Endothelial cell (in vitro differentiated cells): ENCODE measurements at regions not wholly inside any gene's neighbourhood (a gene's known extent, or its start where the extent isn't known, plus 50 kb on each side); places are given as distances from the start of the nearest gene placed in this dataset.

Experiments used
- DNase-seq: peaks from one replicate; pipeline ENCODE4 v3.0.0; 2021; ENCODE audit warnings: low spot score
- H3K27ac Mint-ChIP-seq: one replicate; pipeline ENCODE4 v1.8.0; 2021; ENCODE audit warnings: mixed read lengths, inconsistent platforms; ENCODE audit not compliant: unreplicated experiment
- H3K27me3 Mint-ChIP-seq: one replicate; pipeline ENCODE4 v1.8.0; 2021; ENCODE audit warnings: mild to moderate bottlenecking, moderate library complexity, mixed read lengths, inconsistent platforms; ENCODE audit not compliant: unreplicated experiment
- H3K36me3 Mint-ChIP-seq: one replicate; pipeline ENCODE4 v1.8.0; 2021; ENCODE audit warnings: mild to moderate bottlenecking, low read depth, mixed read lengths, inconsistent platforms; ENCODE audit not compliant: unreplicated experiment
- H3K4me1 Mint-ChIP-seq: one replicate; pipeline ENCODE4 v1.8.0; 2021; ENCODE audit warnings: mild to moderate bottlenecking, mixed read lengths, inconsistent platforms; ENCODE audit not compliant: unreplicated experiment
- H3K4me3 Mint-ChIP-seq: one replicate; pipeline ENCODE4 v1.8.0; 2021; ENCODE audit warnings: mild to moderate bottlenecking, mixed read lengths, inconsistent platforms; ENCODE audit not compliant: unreplicated experiment
- H3K9me3 Mint-ChIP-seq: one replicate; pipeline ENCODE4 v1.8.0; 2021; ENCODE audit warnings: mixed read lengths, inconsistent platforms; ENCODE audit not compliant: unreplicated experiment
- TF ChIP-seq, protein P1 (sequence below): fragments of 200-600 bp; sonication (generic); IDR thresholded peaks from one replicate; pipeline ENCODE4 v1.5.0; 2021; ENCODE audit warnings: antibody characterized with exemption; ENCODE audit not compliant: unreplicated experiment

DNA sequence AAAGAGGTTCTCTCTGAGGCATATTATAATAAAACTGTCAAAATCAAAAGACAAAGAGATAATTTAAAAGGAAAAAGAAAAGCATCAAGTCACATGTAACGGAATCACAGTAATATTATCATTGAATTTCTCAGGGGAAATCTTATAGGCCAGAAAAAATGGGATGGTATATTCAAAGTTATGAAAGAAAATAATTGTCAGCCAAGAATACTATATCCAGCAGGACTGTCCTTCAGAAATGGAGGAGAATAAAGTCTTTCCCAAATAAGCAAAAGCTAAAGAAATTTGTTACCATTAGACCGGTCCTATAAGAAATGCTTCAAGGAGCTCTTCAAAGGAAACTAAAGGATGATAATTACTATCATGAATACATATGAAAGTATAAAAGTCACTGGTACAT lies 342.0 kb upstream of the GRAMD2B start:
- H3K4me3 Mint-ChIP-seq, result no peak overlapping the region
- TF ChIP-seq, protein P1, sequence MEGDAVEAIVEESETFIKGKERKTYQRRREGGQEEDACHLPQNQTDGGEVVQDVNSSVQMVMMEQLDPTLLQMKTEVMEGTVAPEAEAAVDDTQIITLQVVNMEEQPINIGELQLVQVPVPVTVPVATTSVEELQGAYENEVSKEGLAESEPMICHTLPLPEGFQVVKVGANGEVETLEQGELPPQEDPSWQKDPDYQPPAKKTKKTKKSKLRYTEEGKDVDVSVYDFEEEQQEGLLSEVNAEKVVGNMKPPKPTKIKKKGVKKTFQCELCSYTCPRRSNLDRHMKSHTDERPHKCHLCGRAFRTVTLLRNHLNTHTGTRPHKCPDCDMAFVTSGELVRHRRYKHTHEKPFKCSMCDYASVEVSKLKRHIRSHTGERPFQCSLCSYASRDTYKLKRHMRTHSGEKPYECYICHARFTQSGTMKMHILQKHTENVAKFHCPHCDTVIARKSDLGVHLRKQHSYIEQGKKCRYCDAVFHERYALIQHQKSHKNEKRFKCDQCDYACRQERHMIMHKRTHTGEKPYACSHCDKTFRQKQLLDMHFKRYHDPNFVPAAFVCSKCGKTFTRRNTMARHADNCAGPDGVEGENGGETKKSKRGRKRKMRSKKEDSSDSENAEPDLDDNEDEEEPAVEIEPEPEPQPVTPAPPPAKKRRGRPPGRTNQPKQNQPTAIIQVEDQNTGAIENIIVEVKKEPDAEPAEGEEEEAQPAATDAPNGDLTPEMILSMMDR, result no peak
- no peaks in the 10 kb centered on the region for H3K27me3 Mint-ChIP-seq
- no peak overlapping the region for H3K27ac Mint-ChIP-seq
- no peaks in the 10 kb centered on the region for H3K36me3 Mint-ChIP-seq
- no peaks in the 10 kb centered on the region for H3K9me3 Mint-ChIP-seq
- no peaks in the 10 kb centered on the region for H3K4me1 Mint-ChIP-seq
- DNase-seq, result no peak

DNA sequence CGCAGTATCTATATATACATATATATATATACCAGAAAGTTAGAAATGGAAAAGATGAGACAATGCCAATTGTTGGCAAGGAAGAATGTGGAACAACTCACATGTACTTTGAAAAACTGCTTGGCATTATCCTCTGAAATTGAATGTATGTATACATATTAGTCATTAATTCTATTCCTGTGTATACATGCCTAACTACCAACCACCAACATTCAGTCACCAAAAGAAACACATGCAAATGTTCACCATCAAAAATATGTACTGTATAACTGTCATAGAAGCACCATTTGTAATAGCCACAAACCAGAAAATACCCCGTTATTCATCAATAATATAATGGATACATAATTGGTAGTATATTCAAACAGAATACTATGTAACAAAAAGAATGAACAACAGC lies 330.2 kb upstream of the GRAMD2B start:
- Mint-ChIP-seq H3K27me3 (no peaks in the 10 kb centered on the region), H3K36me3 (peaks cover 4% of the 10 kb centered on the region), H3K9me3 (no peaks in the 10 kb centered on the region), H3K4me1 (no peaks in the 10 kb centered on the region), H3K27ac (no peak overlapping the region), H3K4me3 (no peak overlapping the region)
- DNase-seq, result no peak
- TF ChIP-seq, protein P1, result no peak

DNA sequence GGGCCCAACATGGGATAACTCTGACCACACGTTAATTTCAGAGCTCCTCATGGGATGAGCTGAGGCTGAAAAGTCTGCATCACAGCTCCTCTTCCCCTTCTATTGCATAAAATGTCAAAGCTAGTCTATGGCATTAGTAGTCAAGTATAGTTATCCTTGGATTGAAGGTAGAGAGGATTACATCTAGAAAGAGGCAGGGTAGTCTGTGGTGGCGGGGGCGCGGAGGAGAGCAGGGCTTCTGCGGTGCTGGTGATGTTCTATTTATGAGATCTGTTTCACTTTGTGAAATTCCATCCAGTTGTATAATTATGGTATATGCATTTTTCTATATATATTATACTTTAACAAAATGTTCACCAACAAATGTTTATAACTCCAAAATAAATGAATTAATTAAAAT lies 329.5 kb upstream of the GRAMD2B start:
- peaks cover 2% of the 10 kb centered on the region for H3K36me3 Mint-ChIP-seq
- no peak overlapping the region for H3K27ac Mint-ChIP-seq
- H3K4me3 Mint-ChIP-seq, result no peak overlapping the region
- DNase-seq, result no peak
- no peaks in the 10 kb centered on the region for H3K9me3 Mint-ChIP-seq
- TF ChIP-seq, protein P1, result no peak
- H3K4me1 Mint-ChIP-seq, result no peaks in the 10 kb centered on the region
- H3K27me3 Mint-ChIP-seq, result no peaks in the 10 kb centered on the region

DNA sequence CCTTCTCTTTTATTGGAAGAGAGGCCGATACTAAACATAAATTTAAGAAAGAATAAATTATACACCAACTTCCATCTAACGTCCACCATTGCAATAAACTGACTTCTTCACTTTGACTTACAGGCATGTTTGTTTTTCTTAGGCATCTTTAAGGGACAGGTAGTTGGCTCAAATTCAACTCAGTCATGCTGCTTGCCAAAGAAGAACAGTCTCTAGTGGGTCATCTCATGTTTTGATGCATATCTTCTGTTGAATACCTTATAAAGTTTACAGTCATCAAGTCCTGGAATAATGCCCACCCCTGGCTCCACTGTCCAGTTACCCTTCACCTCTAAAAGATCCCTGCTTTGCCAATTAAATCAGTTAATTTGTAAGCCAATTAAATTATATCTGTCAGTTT lies 328.2 kb upstream of the GRAMD2B start:
- H3K4me3 Mint-ChIP-seq, result no peak overlapping the region
- no peaks in the 10 kb centered on the region for H3K27me3 Mint-ChIP-seq
- TF ChIP-seq, protein P1, result no peak
- no peaks in the 10 kb centered on the region for H3K9me3 Mint-ChIP-seq
- H3K4me1 Mint-ChIP-seq, result no peaks in the 10 kb centered on the region
- no peak overlapping the region for H3K27ac Mint-ChIP-seq
- H3K36me3 Mint-ChIP-seq, result no peaks in the 10 kb centered on the region
- DNase-seq, result no peak

DNA sequence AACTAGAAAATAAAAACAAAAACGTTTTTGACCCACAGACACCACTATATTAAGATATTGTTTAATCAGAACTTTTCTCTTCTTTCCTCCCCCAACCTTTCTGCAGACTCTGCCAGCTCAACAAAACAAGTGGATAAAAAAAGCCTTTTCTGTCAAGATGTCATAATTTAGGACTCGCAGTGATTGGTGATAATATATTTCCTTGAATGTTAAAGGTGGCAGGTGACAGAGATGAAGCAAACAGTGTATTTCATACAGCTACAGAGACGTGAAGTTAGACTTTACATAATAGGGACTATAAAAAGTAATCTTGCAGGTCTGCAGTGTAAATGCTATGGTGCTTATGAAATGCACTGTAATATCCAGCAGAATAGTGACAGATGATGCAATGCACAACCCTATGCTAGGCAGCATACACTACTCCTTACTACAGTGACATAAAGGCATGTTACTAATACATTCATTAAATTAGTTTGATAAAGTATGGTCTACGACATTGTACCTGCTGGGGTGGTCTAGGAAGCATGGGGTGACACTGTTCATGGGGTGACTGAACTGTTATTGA lies 326.7 kb upstream of the GRAMD2B start:
- no peak overlapping the region for H3K4me3 Mint-ChIP-seq
- H3K36me3 Mint-ChIP-seq, result no peaks in the 10 kb centered on the region

More for the DNA sequence above, 326.7 kb upstream of the GRAMD2B start:
- Mint-ChIP-seq H3K9me3 (no peaks in the 10 kb centered on the region), H3K4me1 (no peaks in the 10 kb centered on the region), H3K27me3 (no peaks in the 10 kb centered on the region), H3K27ac (no peak overlapping the region)
- no peak for DNase-seq
- TF ChIP-seq, protein P1, result no peak
